ENCODE measurements at regions not wholly inside any gene's neighbourhood (a gene's known extent, or its start where the extent isn't known, plus 50 kb on each side); places are given as distances from the start of the nearest gene placed in this dataset.
"Not testable (repeated sequence)": the region's sequence is repeated elsewhere in the genome, so short reads cannot be mapped to it uniquely, and the experiment has no call there.

- no peak for DNase-seq
Measured at GRCh38 chr1:228994676-228995594, 259.7 kb downstream of the RHOU start.

- no peak for DNase-seq
Measured at GRCh38 chr1:228996281-228996680, 261.0 kb downstream of the RHOU start.

GRCh38 chr1:228997721-228998144 lies 262.5 kb downstream of the RHOU start:
- no peak for DNase-seq

- DNase-seq, result no peak
Measured at GRCh38 chr1:228998179-228998578, 262.9 kb downstream of the RHOU start.

- no peak for DNase-seq
Measured at GRCh38 chr1:228999446-229000170, 264.3 kb downstream of the RHOU start.

GRCh38 chr1:229000187-229000586 lies 264.9 kb downstream of the RHOU start:
- DNase-seq, result no peak

- no peak for DNase-seq
Measured at GRCh38 chr1:229001467-229002011, 266.3 kb downstream of the RHOU start.

GRCh38 chr1:229002037-229002436 lies 266.8 kb downstream of the RHOU start:
- DNase-seq, result no peak

- DNase-seq, result no peak
Measured at GRCh38 chr1:229002451-229002960, 267.2 kb downstream of the RHOU start.

- no peak for DNase-seq
Measured at GRCh38 chr1:229003233-229004031, 267.5 kb upstream of the RAB4A start.

GRCh38 chr1:229004066-229004833 lies 266.7 kb upstream of the RAB4A start:
- no peak for DNase-seq

GRCh38 chr1:229005097-229005496 lies 265.8 kb upstream of the RAB4A start:
- no peak for DNase-seq

- DNase-seq, result no peak
Measured at GRCh38 chr1:229005556-229005955, 265.4 kb upstream of the RAB4A start.

GRCh38 chr1:229006121-229006870 lies 264.6 kb upstream of the RAB4A start:
- DNase-seq, result no peak

- DNase-seq, result no peak
Measured at GRCh38 chr1:229007167-229007566, 263.7 kb upstream of the RAB4A start.

GRCh38 chr1:229007701-229008100 lies 263.2 kb upstream of the RAB4A start:
- no peak for DNase-seq

GRCh38 chr1:229008347-229008746 lies 262.6 kb upstream of the RAB4A start:
- DNase-seq, result not testable (repeated sequence)

GRCh38 chr1:229011022-229011421 lies 259.9 kb upstream of the RAB4A start:
- no peak for DNase-seq

- DNase-seq, result no peak
Measured at GRCh38 chr1:229012823-229013222, 258.1 kb upstream of the RAB4A start.

GRCh38 chr1:229013981-229014380 lies 256.9 kb upstream of the RAB4A start:
- no peak for DNase-seq

GRCh38 chr1:229015806-229016205 lies 255.1 kb upstream of the RAB4A start:
- DNase-seq, result no peak
